GM12891 (cell line): ENCODE measurements at regions not wholly inside any gene's neighbourhood (a gene's known extent, or its start where the extent isn't known, plus 50 kb on each side); places are given as distances from the start of the nearest gene placed in this dataset.

ENCODE experiments used
- POLR2A ChIP-seq: IDR thresholded peaks from 2 replicates; pipeline ENCODE4 v1.6.1; 2011; ENCODE audit warnings: low read depth, low read length, control low read depth
- POLR2AphosphoS5 ChIP-seq: IDR thresholded peaks from 2 replicates; pipeline ENCODE4 v1.6.1; 2011; ENCODE audit warnings: low read depth, low read length, control low read depth
- POU2F2 ChIP-seq: IDR thresholded peaks from 2 replicates; pipeline ENCODE4 v1.6.1; 2011; ENCODE audit warnings: low read depth, mild to moderate bottlenecking, control low read depth, low read length, moderate library complexity
- SPI1 ChIP-seq: IDR thresholded peaks from 2 replicates; pipeline ENCODE4 v1.6.1; 2011; ENCODE audit warnings: low read depth, low read length, control low read depth
- TAF1 ChIP-seq: IDR thresholded peaks from 2 replicates; pipeline ENCODE4 v1.6.1; 2011; ENCODE audit warnings: low read depth, low read length, control low read depth

DNA sequence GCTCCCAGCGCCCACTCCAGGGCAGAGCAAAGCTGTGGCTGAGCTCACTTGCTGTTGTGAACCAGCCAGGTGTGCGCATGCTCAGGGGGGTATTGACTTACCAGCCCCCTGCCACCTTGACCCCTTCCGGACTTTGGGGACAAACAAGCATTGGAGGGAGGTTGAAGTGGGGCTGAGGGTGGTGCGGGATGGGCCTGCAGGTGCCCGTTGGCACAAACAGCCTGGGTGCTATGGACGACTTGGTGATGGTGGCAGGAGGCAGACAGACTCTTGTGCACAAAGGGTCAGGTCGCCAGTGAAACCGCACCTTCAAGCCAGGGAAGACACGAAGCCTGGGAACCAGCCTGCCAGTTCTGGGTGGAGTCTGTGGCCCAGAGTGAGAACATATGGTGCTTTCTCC lies 858.5 kb upstream of the PTPRD start:
- no peak for TF ChIP-seq POLR2A
- no peak for TF ChIP-seq POLR2AphosphoS5
- no peak for TF ChIP-seq TAF1
- TF ChIP-seq SPI1 = no peak
- no peak for TF ChIP-seq POU2F2
